K562 (cell line): ENCODE measurements at regions not wholly inside any gene's neighbourhood (a gene's known extent, or its start where the extent isn't known, plus 50 kb on each side); places are given as distances from the start of the nearest gene placed in this dataset.

Experiments
- BCOR ChIP-seq: fragments of 450-650 bp; IDR thresholded peaks from 2 replicates; pipeline ENCODE4 v1.6.1; 2016
- CBFA2T2 ChIP-seq: fragments of 450-650 bp; conservative IDR thresholded peaks from 2 replicates; pipeline ENCODE4 v1.6.1; 2017; ENCODE audit warnings: mild to moderate bottlenecking
- ELF1 ChIP-seq: fragments of 200-800 bp; sonication (Bioruptor generic); IDR thresholded peaks from 2 replicates; pipeline ENCODE4 v1.6.1; 2016; ENCODE audit warnings: missing genetic modification characterization, missing compliant biosample characterization
- NCOA6 ChIP-seq: fragments of 450-650 bp; IDR thresholded peaks from 2 replicates; pipeline ENCODE4 v1.6.1; 2017; ENCODE audit warnings: mild to moderate bottlenecking
- NFYB ChIP-seq: IDR thresholded peaks from 2 replicates; pipeline ENCODE4 v1.6.1; 2011; ENCODE audit warnings: mild to moderate bottlenecking, moderate library complexity; ENCODE audit not compliant: insufficient read length; ENCODE audit errors: extremely low read depth
- NR2C1 ChIP-seq, 2 experiments: fragments of 450-650 bp; IDR thresholded peaks; 2 replicates each; pipeline ENCODE4 v1.6.1; 2017; ENCODE audit warnings: mild to moderate bottlenecking in 2 of 2, antibody characterized with exemption in 1 of 2, inconsistent platforms in 1 of 2, missing compliant biosample characterization in 1 of 2, missing genetic modification characterization in 1 of 2
- RAD51 ChIP-seq: fragments of 450-650 bp; IDR thresholded peaks from 2 replicates; pipeline ENCODE4 v1.7.1; 2016; ENCODE audit warnings: low read depth, mild to moderate bottlenecking, borderline replicate concordance
- REST ChIP-seq, 2 experiments: fragments of 450-650 bp; formaldehyde crosslinking in 1 of 2; IDR thresholded peaks; 2 replicates each; pipeline versions ENCODE4 v1.4.0 to v1.6.1; 2014 to 2020; ENCODE audit warnings: mild to moderate bottlenecking in 2 of 2, borderline replicate concordance in 1 of 2, low read depth in 1 of 2
- STAT6 ChIP-seq: sonication (generic); formaldehyde crosslinking; IDR thresholded peaks from 2 replicates; pipeline ENCODE4 v1.8.1; 2023; ENCODE audit warnings: mild to moderate bottlenecking, missing genetic modification reagents
- THRB ChIP-seq: fragments of 450-650 bp; formaldehyde crosslinking; conservative IDR thresholded peaks from 2 replicates; pipeline ENCODE4 v1.4.0; 2022; ENCODE audit warnings: mild to moderate bottlenecking, missing genetic modification characterization
- USF2 ChIP-seq: sonication (generic); formaldehyde crosslinking; IDR thresholded peaks from 2 replicates; pipeline ENCODE4 v1.5.0; 2020; ENCODE audit warnings: missing genetic modification reagents
- ZC3H11A ChIP-seq: IDR thresholded peaks from 2 replicates; pipeline ENCODE4 v1.6.1; 2012; ENCODE audit warnings: low read depth, low read length, improper control_type of control experiment

GRCh38 chr20:48314925-48315592, 512.7 kb downstream of the PREX1 start (continued):
- TF ChIP-seq STAT6 (CRISPR knock-in tag) = no peak
- TF ChIP-seq CBFA2T2 = peak; percentile 51
- no peak for TF ChIP-seq THRB
- no peak for TF ChIP-seq BCOR
- TF ChIP-seq NFYB = peak; percentile 2
- TF ChIP-seq NCOA6 = no peak
- no peak for TF ChIP-seq ZC3H11A
- TF ChIP-seq ELF1 (tag) = peak; percentile 60; the same call in 1 of the 2 replicates
- TF ChIP-seq NR2C1 (IDR thresholded peaks at IDR 0.05) = peak; percentile 66
- TF ChIP-seq NR2C1 (tag; IDR thresholded peaks at IDR 0.05) = peak; percentile 67
- TF ChIP-seq REST (IDR thresholded peaks at IDR 0.05; ENCODE audit: borderline replicate concordance) = 0 out of 2 replicates have a peak, but pooled peaks have one; percentile 24
- no peak for TF ChIP-seq REST (CRISPR knock-in tag; IDR thresholded peaks at IDR 0.05; ENCODE audit: low read depth)
- TF ChIP-seq RAD51 = peak; percentile 91
- TF ChIP-seq USF2 (CRISPR knock-in tag) = peak; percentile 86
- TF ChIP-seq, all 486 proteins: peak for 13
